ENCODE measurements at regions not wholly inside any gene's neighbourhood (a gene's known extent, or its start where the extent isn't known, plus 50 kb on each side); places are given as distances from the start of the nearest gene placed in this dataset.

- Histone ChIP-seq H3K4me1 (no peaks in the 10 kb centered on the region), H3K36me3 (no peaks in the 10 kb centered on the region), H3K27me3 (no peaks in the 10 kb centered on the region), H3K27ac (no peak overlapping the region), H3K4me3 (no peak overlapping the region), H3K9me3 (no peaks in the 10 kb centered on the region)
- TF ChIP-seq CTCF (IDR thresholded peaks at IDR 0.05) (no peak), POLR2A (IDR thresholded peaks at IDR 0.05) (no peak), EP300 (IDR thresholded peaks at IDR 0.05; ENCODE audit: low read depth) (no peak), POLR2AphosphoS5 (IDR thresholded peaks at IDR 0.05) (no peak)
- 47 to 52% methylated on average over 2 of the region's 2 CpGs for WGBS, 2 donors (ENCODE audit: low coverage in 1 of 2)
- in situ Hi-C loops (cut with MboI; ENCODE audit: low pct_ligation_motif_present in 1 of 4, low pct_unique_long_range_greater_than_20kb in 1 of 4, low sequenced_read_pairs in 3 of 4) (no loop called here), intact Hi-C loops (cut with DNase I; ENCODE audit: low total_unique reads) (no loop called here)
- DNase-seq = no peak
These were observed 66.5 kb upstream of the PROX1 start for GRCh38 chr1:213921311-213921710.

- no peaks in the 10 kb centered on the region for H3K27me3 ChIP-seq
- no peaks in the 10 kb centered on the region for H3K36me3 ChIP-seq
- TF ChIP-seq POLR2A (IDR thresholded peaks at IDR 0.05) (no peak), EP300 (IDR thresholded peaks at IDR 0.05; ENCODE audit: low read depth) (no peak), CTCF (IDR thresholded peaks at IDR 0.05) (no peak)
- H3K4me3 ChIP-seq = no peak overlapping the region
- DNase-seq = no peak
- in situ Hi-C loops (cut with MboI; ENCODE audit: low pct_ligation_motif_present in 1 of 4, low pct_unique_long_range_greater_than_20kb in 1 of 4, low sequenced_read_pairs in 3 of 4) = no loop called here
- H3K4me1 ChIP-seq = no peaks in the 10 kb centered on the region
- no peak overlapping the region for H3K27ac ChIP-seq
- 58 to 76% methylated on average over 5 of the region's 5 CpGs for WGBS, 2 donors (ENCODE audit: low coverage in 1 of 2)
- intact Hi-C loops (cut with DNase I; ENCODE audit: low total_unique reads) = no loop called here
- no peaks in the 10 kb centered on the region for H3K9me3 ChIP-seq
These were observed 66.1 kb upstream of the PROX1 start for GRCh38 chr1:213921712-213922111.

- no peaks in the 10 kb centered on the region for H3K36me3 ChIP-seq
- H3K4me1 ChIP-seq = no peaks in the 10 kb centered on the region
- DNase-seq = no peak
- in situ Hi-C loops (cut with MboI; ENCODE audit: low pct_ligation_motif_present in 1 of 4, low pct_unique_long_range_greater_than_20kb in 1 of 4, low sequenced_read_pairs in 3 of 4) (no loop called here), intact Hi-C loops (cut with DNase I; ENCODE audit: low total_unique reads) (no loop called here)
- no peaks in the 10 kb centered on the region for H3K9me3 ChIP-seq
- no peak overlapping the region for H3K4me3 ChIP-seq
- no peak overlapping the region for H3K27ac ChIP-seq
- 71% methylated on average over 6 of the region's 6 CpGs; no CpG with 5 or more reads in 1 of the 2 donors for WGBS, 2 donors (ENCODE audit: low coverage in 1 of 2)
- no peak for TF ChIP-seq POLR2AphosphoS5 (IDR thresholded peaks at IDR 0.05)
- no peak for TF ChIP-seq CTCF (IDR thresholded peaks at IDR 0.05)
- TF ChIP-seq EP300 (IDR thresholded peaks at IDR 0.05; ENCODE audit: low read depth) = no peak
- TF ChIP-seq POLR2A (IDR thresholded peaks at IDR 0.05) = no peak
- no peaks in the 10 kb centered on the region for H3K27me3 ChIP-seq
These were observed 62.1 kb upstream of the PROX1 start for GRCh38 chr1:213925531-213926182.

- 82 to 92% methylated on average over 2 to 6 of the region's 6 CpGs for WGBS, 2 donors (ENCODE audit: low coverage in 1 of 2)
- in situ Hi-C loops (cut with MboI; ENCODE audit: low pct_ligation_motif_present in 1 of 4, low pct_unique_long_range_greater_than_20kb in 1 of 4, low sequenced_read_pairs in 3 of 4) (no loop called here), intact Hi-C loops (cut with DNase I; ENCODE audit: low total_unique reads) (no loop called here)
- no peaks in the 10 kb centered on the region for H3K9me3 ChIP-seq
- H3K27ac ChIP-seq = no peak overlapping the region
- TF ChIP-seq POLR2AphosphoS5 (IDR thresholded peaks at IDR 0.05) = no peak
- no peak for TF ChIP-seq POLR2A (IDR thresholded peaks at IDR 0.05)
- no peak for TF ChIP-seq CTCF (IDR thresholded peaks at IDR 0.05)
- no peak for TF ChIP-seq EP300 (IDR thresholded peaks at IDR 0.05; ENCODE audit: low read depth)
- peaks cover 4% of the 10 kb centered on the region for H3K27me3 ChIP-seq
- H3K36me3 ChIP-seq = no peaks in the 10 kb centered on the region
- no peak for DNase-seq
- H3K4me1 ChIP-seq = no peaks in the 10 kb centered on the region
- H3K4me3 ChIP-seq = no peak overlapping the region
These were observed 59.9 kb upstream of the PROX1 start for GRCh38 chr1:213927846-213928245.
